ENCODE measurements at regions not wholly inside any gene's neighbourhood (a gene's known extent, or its start where the extent isn't known, plus 50 kb on each side); places are given as distances from the start of the nearest gene placed in this dataset.

DNA sequence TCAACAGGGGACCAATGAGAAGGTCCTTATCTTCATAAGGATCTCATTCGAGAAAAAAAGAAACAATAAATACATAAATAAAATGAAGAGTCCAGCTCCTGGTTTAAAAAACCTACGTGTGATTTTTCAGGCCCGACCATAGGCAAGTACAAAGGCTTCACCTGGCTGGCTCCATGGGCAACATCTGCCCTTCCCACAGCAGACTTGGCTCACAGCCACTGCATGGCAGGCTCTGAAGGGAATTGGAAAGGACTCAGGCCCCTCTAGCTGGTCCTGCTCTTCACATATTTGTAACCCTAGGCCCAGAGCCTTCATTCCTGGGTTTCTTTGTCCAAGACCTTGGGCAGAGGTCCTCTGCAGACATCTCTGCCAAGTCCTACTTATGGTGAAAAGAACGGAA, 228.1 kb downstream of the QDPR start:
- TF ChIP-seq EZH2 (IDR thresholded peaks at IDR 0.05; ENCODE audit: insufficient read depth, poor library complexity, severe bottlenecking) (no peak), EZH2phosphoT487 (IDR thresholded peaks at IDR 0.05; ENCODE audit: insufficient read depth, low read depth) (no peak)
